ENCODE measurements at regions not wholly inside any gene's neighbourhood (a gene's known extent, or its start where the extent isn't known, plus 50 kb on each side); places are given as distances from the start of the nearest gene placed in this dataset.

DNA sequence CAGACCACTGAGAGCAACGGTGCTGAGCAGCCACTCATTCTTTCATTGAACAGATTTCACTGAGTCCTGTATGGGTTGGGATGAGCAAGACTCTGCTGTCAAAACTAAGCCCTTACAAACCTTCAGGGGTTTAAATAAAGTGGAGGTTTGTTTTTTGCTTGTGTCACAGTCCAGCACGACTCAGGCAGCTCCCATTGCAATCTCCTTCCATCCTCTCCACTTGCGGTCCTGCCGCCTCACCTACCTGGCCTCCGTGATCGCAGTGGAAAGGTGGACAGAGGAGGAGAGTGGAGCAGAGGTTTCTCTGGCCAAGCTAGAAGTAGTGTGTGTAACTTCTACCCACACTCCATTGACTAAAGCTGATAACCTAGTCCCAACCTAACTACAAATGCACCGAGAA is 332.2 kb downstream of the ZNF516 start:
- Histone ChIP-seq H3K9me3 (no peaks in the 10 kb centered on the region), H3K4me1 (no peaks in the 10 kb centered on the region), H3K36me3 (no peaks in the 10 kb centered on the region), H3K27ac (no peak overlapping the region), H3K4me3 (no peak overlapping the region), H3K27me3 (no peaks in the 10 kb centered on the region)
- TF ChIP-seq, protein P1, sequence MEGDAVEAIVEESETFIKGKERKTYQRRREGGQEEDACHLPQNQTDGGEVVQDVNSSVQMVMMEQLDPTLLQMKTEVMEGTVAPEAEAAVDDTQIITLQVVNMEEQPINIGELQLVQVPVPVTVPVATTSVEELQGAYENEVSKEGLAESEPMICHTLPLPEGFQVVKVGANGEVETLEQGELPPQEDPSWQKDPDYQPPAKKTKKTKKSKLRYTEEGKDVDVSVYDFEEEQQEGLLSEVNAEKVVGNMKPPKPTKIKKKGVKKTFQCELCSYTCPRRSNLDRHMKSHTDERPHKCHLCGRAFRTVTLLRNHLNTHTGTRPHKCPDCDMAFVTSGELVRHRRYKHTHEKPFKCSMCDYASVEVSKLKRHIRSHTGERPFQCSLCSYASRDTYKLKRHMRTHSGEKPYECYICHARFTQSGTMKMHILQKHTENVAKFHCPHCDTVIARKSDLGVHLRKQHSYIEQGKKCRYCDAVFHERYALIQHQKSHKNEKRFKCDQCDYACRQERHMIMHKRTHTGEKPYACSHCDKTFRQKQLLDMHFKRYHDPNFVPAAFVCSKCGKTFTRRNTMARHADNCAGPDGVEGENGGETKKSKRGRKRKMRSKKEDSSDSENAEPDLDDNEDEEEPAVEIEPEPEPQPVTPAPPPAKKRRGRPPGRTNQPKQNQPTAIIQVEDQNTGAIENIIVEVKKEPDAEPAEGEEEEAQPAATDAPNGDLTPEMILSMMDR (IDR thresholded peaks at IDR 0.05), result no peak
- no peak for DNase-seq

DNA sequence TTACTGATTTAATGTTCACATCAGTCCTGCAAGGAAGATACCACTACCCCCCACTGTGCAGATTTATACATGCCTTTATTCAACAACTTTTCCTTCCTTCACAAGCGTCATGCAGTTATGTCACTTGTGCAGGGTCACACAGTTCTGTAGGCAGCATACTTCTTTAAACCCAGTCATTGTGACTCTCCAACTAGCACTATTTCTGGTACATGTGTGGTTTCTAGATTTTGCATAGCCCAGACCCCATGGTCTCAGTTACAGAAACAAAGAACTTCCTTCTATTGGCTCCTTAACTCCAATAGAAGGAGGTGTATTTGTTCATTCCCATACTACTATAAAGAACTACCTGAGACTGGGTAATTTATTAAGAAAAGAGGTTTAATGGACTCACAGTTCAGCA is 333.1 kb downstream of the ZNF516 start:
- H3K4me1 ChIP-seq, result no peaks in the 10 kb centered on the region
- H3K4me3 ChIP-seq, result no peak overlapping the region
- H3K27ac ChIP-seq, result no peak overlapping the region
- TF ChIP-seq POLR2A (IDR thresholded peaks at IDR 0.05), result no peak
- TF ChIP-seq, protein P1 (IDR thresholded peaks at IDR 0.05), result no peak
- no peaks in the 10 kb centered on the region for H3K36me3 ChIP-seq
- H3K9me3 ChIP-seq, result no peaks in the 10 kb centered on the region
- H3K27me3 ChIP-seq, result no peaks in the 10 kb centered on the region
- no peak for DNase-seq

DNA sequence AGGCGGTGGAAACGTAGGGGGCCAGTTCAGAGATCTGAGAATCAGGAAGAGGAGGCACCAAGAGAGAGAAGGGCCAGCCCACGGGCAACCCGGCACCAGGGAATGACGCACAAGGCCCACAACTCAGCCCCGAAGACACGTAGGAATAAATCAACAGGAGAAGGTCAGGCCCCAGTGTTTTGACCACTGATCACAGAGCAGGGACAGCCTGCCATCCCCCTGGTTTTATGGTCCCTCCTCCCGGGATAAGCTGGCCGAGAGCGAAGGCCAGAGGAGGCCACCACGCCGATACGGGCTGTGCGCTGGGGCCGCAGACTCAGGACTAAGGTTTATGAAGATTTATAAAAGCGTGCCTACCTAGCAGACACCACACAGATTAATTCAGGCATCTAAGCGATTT is 341.4 kb downstream of the ZNF516 start:
- Histone ChIP-seq H3K27me3 (no peaks in the 10 kb centered on the region), H3K27ac (no peak overlapping the region), H3K9me3 (no peaks in the 10 kb centered on the region), H3K4me3 (no peak overlapping the region), H3K36me3 (no peaks in the 10 kb centered on the region), H3K4me1 (no peaks in the 10 kb centered on the region)
- no peak for DNase-seq
- no peak for TF ChIP-seq POLR2A (IDR thresholded peaks at IDR 0.05)
- TF ChIP-seq, protein P1 (IDR thresholded peaks at IDR 0.05), result no peak

DNA sequence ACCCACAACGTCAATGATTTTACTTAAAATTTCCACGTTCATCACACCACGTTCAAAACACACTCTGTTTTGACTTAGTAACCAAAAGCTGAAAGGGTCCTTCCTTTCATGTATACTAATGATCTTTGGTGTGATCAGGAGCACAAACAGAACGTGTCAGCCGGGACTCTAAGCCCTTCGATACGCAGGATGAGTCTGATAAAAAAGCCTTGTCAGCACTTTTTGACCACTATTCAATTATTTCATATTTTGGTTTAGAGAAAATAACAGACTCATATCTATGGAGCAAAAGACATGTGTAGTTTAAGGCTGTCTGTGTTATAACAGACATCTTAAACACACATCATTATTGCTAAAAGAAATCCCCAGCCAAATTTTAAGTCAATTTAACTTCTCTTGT is 345.3 kb downstream of the ZNF516 start:
- no peak overlapping the region for H3K4me3 ChIP-seq
- DNase-seq, result no peak
- no peak overlapping the region for H3K27ac ChIP-seq
- H3K36me3 ChIP-seq, result no peaks in the 10 kb centered on the region
- no peaks in the 10 kb centered on the region for H3K9me3 ChIP-seq
- no peaks in the 10 kb centered on the region for H3K4me1 ChIP-seq
- TF ChIP-seq, protein P1 (IDR thresholded peaks at IDR 0.05), result no peak
- TF ChIP-seq POLR2A (IDR thresholded peaks at IDR 0.05), result no peak
- no peaks in the 10 kb centered on the region for H3K27me3 ChIP-seq

DNA sequence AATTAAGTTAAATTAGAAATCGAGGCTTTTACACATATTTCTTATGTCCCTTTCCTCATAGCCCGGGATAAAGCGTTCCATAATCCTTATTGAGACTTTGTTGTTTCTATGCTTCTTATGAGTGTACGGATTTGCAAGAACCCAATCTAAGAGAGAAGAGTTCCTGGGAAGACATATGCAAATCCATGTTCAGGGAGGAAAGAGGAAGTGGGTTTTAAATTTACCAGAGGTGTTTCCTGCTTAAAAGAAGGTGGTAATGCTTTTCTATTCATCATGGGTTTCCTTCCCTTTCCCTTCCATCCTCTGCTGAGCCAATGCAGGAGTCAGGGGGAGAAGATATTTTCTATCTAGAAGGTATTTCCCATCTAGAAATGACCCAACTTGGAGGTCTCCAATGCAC is 345.8 kb downstream of the ZNF516 start:
- Histone ChIP-seq H3K4me1 (no peaks in the 10 kb centered on the region), H3K36me3 (no peaks in the 10 kb centered on the region), H3K27ac (no peak overlapping the region), H3K9me3 (no peaks in the 10 kb centered on the region), H3K4me3 (no peak overlapping the region), H3K27me3 (no peaks in the 10 kb centered on the region)
- DNase-seq, result no peak
- no peak for TF ChIP-seq POLR2A (IDR thresholded peaks at IDR 0.05)
- TF ChIP-seq, protein P1 (IDR thresholded peaks at IDR 0.05), result no peak
